Lung (tissue), 11 donors: ENCODE measurements at regions not wholly inside any gene's neighbourhood (a gene's known extent, or its start where the extent isn't known, plus 50 kb on each side); places are given as distances from the start of the nearest gene placed in this dataset.

Experiments used
- ATAC-seq: fragments of 200-7000 bp; cut with Tn5 transposase; one replicate; pipeline ENCODE4 v1.9.1; 2020; ENCODE audit warnings: moderate number of reproducible peaks; ENCODE audit not compliant: insufficient read depth, low FRiP score
- DNase-seq, 3 donors: peaks; one replicate each; pipeline ENCODE4 v3.0.0-alpha.2; 2013 to 2017
- H3K27ac ChIP-seq, 2 donors: one replicate each; pipeline ENCODE4 v1.5.1; 2013; ENCODE audit warnings: mild to moderate bottlenecking in 2 of 2, moderate library complexity in 2 of 2, control low read depth in 1 of 2, inconsistent platforms in 1 of 2, low read depth in 1 of 2, low read length in 1 of 2
- H3K27me3 ChIP-seq, 3 donors: one replicate each; pipeline ENCODE4 v1.5.1; 2013; ENCODE audit warnings: low read length in 2 of 3; ENCODE audit not compliant: control insufficient read depth in 3 of 3, insufficient read depth in 3 of 3
- H3K36me3 ChIP-seq, 4 donors: one replicate each; pipeline ENCODE4 v1.5.1; 2013; ENCODE audit warnings: low read length in 4 of 4, mild to moderate bottlenecking in 1 of 4, moderate library complexity in 1 of 4; ENCODE audit not compliant: control insufficient read depth in 4 of 4, insufficient read depth in 4 of 4
- H3K4me1 ChIP-seq, 5 donors: one replicate each; pipeline ENCODE4 v1.5.1; 2013; ENCODE audit warnings: low read length in 5 of 5, mild to moderate bottlenecking in 2 of 5, moderate library complexity in 1 of 5; ENCODE audit not compliant: control insufficient read depth in 5 of 5, insufficient read depth in 5 of 5
- H3K4me3 ChIP-seq: one replicate; pipeline ENCODE4 v1.5.1; 2013; ENCODE audit warnings: mild to moderate bottlenecking, control low read depth, moderate library complexity
- H3K9ac ChIP-seq, 2 donors: one replicate each; pipeline ENCODE4 v1.5.1; 2013; ENCODE audit warnings: low read length in 2 of 2, control low read depth in 1 of 2; ENCODE audit not compliant: insufficient read depth in 1 of 2
- H3K9me3 ChIP-seq, 4 donors: one replicate each; pipeline ENCODE4 v1.5.1; 2013; ENCODE audit warnings: low read length in 3 of 4, mild to moderate bottlenecking in 1 of 4, moderate library complexity in 1 of 4; ENCODE audit not compliant: control insufficient read depth in 4 of 4, insufficient read depth in 3 of 4
- WGBS, 2 donors: extraction: QIAGEN DNeasy Blood & Tissue Kit; methylation state at CpG; one replicate each; pipeline ENCODE4 v1.1.7; 2013; 5-methylcytosine and 5-hydroxymethylcytosine counted together
- TF ChIP-seq, protein P1 (sequence below): IDR thresholded peaks from 2 replicates; pipeline ENCODE4 v1.5.1; 2012; ENCODE audit warnings: mild to moderate bottlenecking; ENCODE audit errors: control extremely low read depth, extremely low read depth
- donor health status: control.
- donor health status: control.
- donor health status: Bipolar disorder and iron deficiency.
- donor health status: healthy.
- donor health status: DM: yes; HTN: yes; CAD: no.

DNA sequence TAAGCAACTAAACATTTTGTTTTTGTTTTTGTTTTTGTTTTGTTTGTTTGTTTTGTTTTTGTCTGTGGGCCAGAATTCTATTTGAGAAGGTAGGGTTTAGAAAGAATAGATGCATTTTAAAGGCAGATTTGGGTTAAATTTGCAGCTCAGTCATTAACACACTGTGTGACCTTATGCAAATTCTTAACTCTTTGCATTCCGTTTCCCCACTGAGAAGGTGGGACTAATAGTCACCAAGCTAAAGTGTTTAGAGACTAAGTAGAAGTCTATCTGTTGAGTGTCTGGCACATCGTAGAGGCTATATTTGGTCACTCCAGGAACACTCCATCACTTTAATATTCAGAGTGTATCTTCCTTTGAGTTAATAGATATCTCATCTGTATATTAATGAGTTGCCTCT, 87.1 kb downstream of the CCNA1 start:
- ATAC-seq (no peak), DNase-seq (no peak)
- no peak overlapping the region for H3K27ac ChIP-seq
- H3K4me3 ChIP-seq = no peak overlapping the region
- H3K9ac ChIP-seq = no peak overlapping the region
- H3K36me3 ChIP-seq = no peaks in the 10 kb centered on the region
- H3K27me3 ChIP-seq = no peaks in the 10 kb centered on the region
- TF ChIP-seq, protein P1, sequence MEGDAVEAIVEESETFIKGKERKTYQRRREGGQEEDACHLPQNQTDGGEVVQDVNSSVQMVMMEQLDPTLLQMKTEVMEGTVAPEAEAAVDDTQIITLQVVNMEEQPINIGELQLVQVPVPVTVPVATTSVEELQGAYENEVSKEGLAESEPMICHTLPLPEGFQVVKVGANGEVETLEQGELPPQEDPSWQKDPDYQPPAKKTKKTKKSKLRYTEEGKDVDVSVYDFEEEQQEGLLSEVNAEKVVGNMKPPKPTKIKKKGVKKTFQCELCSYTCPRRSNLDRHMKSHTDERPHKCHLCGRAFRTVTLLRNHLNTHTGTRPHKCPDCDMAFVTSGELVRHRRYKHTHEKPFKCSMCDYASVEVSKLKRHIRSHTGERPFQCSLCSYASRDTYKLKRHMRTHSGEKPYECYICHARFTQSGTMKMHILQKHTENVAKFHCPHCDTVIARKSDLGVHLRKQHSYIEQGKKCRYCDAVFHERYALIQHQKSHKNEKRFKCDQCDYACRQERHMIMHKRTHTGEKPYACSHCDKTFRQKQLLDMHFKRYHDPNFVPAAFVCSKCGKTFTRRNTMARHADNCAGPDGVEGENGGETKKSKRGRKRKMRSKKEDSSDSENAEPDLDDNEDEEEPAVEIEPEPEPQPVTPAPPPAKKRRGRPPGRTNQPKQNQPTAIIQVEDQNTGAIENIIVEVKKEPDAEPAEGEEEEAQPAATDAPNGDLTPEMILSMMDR = no peak
- H3K9me3 ChIP-seq = no peaks in the 10 kb centered on the region
- 64 to 84% methylated on average over 2 of the region's 2 CpGs for WGBS, 2 donors
- H3K4me1 ChIP-seq = no peaks in the 10 kb centered on the region

DNA sequence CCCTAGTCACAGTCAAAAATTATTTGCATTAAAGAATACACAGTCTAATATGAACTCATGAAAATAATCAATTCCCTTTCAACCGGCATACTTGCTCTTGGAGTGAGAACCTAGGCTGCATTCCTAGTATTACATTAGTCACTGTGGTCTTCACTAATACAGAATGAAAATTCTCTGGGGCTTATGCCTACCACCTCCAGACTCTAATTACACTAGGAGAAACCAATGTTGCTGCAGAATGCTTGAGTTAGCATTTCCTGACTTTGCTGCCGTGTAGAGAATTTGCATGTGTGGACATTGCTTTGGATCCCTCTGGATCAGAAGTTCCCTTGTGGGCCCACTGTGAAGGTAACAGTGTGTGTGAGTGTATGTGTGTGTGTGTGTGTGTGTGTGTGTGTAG, 87.8 kb downstream of the CCNA1 start:
- ATAC-seq = no peak
- Histone ChIP-seq H3K27me3 (no peaks in the 10 kb centered on the region), H3K4me1 (no peaks in the 10 kb centered on the region), H3K9ac (no peak overlapping the region), H3K9me3 (no peaks in the 10 kb centered on the region), H3K27ac (no peak overlapping the region), H3K36me3 (no peaks in the 10 kb centered on the region), H3K4me3 (no peak overlapping the region)
- TF ChIP-seq, protein P1 = no peak
- DNase-seq = no peak
- WGBS, 2 donors = 64 to 76% methylated on average over 2 of the region's 2 CpGs

DNA sequence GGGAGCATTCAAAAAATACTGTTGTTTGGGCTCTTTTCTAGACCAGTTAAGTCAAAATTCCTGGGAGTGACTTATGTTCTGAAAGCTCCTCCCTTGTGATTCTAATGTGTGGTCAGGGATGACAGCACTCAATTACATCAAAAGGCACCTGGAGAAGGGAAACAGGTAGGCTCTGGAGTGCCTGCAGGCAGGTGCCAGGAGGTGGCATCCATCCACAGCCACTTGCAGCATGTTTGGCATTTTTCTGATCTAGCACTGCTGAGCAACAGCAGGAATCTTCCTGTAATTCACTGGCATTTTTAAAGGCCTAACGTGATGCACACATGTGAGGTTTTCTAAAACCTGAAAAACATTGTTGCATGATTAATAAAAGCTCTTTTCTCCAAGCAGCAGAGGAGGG, 94.6 kb downstream of the CCNA1 start:
- Histone ChIP-seq H3K27ac (no peak overlapping the region), H3K4me1 (peaks cover 0 to 11% (median 0%) of the 10 kb centered on the region in 5 donors), H3K36me3 (no peaks in the 10 kb centered on the region), H3K4me3 (no peak overlapping the region), H3K9me3 (peaks cover 0 to 3% (median 0%) of the 10 kb centered on the region in 4 donors), H3K27me3 (no peaks in the 10 kb centered on the region), H3K9ac (no peak overlapping the region)
- ATAC-seq (no peak), DNase-seq (peak in 1 of 3 donors; percentile 23)
- WGBS, 2 donors = 64 to 92% methylated on average over 1 of the region's 1 CpG
- TF ChIP-seq, protein P1 = no peak

DNA sequence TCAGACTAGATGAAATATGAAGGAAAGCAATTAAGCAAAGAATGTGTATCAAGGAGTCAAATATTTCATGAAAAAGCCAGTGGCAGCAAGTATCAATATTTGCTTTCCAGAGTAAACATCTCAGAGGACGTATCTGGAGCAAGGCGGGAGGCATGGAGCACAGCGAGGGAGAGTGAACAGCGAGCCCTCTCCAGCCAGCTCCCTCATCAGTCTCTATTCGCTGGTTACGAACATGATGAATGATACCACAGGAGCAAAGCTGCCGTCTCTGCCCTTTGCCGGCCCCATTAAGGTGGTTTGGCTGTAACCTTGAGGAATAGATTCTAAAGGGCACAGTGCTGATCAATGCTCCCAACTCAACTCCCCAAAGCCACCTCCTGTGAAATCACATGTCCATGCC, 95.8 kb downstream of the CCNA1 start:
- Histone ChIP-seq H3K9me3 (peaks cover 0 to 3% (median 0%) of the 10 kb centered on the region in 4 donors), H3K4me3 (no peak overlapping the region), H3K27me3 (no peaks in the 10 kb centered on the region), H3K27ac (no peak overlapping the region), H3K36me3 (no peaks in the 10 kb centered on the region), H3K4me1 (peaks cover 0 to 12% (median 0%) of the 10 kb centered on the region in 5 donors), H3K9ac (no peak overlapping the region)
- 61 to 85% methylated on average over 8 of the region's 8 CpGs for WGBS, 2 donors
- peak in 1 of 3 donors; percentile 39 for DNase-seq
- no peak for ATAC-seq
- TF ChIP-seq, protein P1 = no peak
